Left lung (tissue), 4 donors: ENCODE measurements at regions not wholly inside any gene's neighbourhood (a gene's known extent, or its start where the extent isn't known, plus 50 kb on each side); places are given as distances from the start of the nearest gene placed in this dataset.
"Not testable (repeated sequence)": the region's sequence is repeated elsewhere in the genome, so short reads cannot be mapped to it uniquely, and the experiment has no call there.

Experiments used
- ATAC-seq: fragments of 200-7000 bp; cut with Tn5 transposase; one replicate; pipeline ENCODE4 v1.9.1; 2020; ENCODE audit warnings: moderate library complexity
- DNase-seq, 4 donors: peaks; one replicate each; pipeline ENCODE4 v3.0.0-alpha.2; 2013 to 2020
- H3K27ac ChIP-seq, 2 donors: fragments of 200-600 bp; sonication (generic) in 1 of 2; one replicate each; pipeline versions ENCODE4 v1.5.0 to v1.8.0; 2020 to 2021
- H3K27me3 ChIP-seq, 2 donors: fragments of 200-600 bp; sonication (generic) in 1 of 2; one replicate each; pipeline versions ENCODE4 v1.5.0 to v1.8.0; 2020 to 2021
- H3K36me3 ChIP-seq, 2 donors: fragments of 200-600 bp; sonication (generic) in 1 of 2; one replicate each; pipeline versions ENCODE4 v1.5.0 to v1.8.0; 2020 to 2021
- H3K4me1 ChIP-seq, 2 donors: fragments of 200-600 bp; one replicate each; pipeline ENCODE4 v1.8.0; 2021
- H3K4me3 ChIP-seq, 2 donors: fragments of 200-600 bp; sonication (generic) in 1 of 2; one replicate each; pipeline versions ENCODE4 v1.5.0 to v1.8.0; 2020 to 2021; ENCODE audit warnings: mild to moderate bottlenecking in 1 of 2
- H3K9me3 ChIP-seq, 2 donors: fragments of 200-600 bp; sonication (generic) in 1 of 2; one replicate each; pipeline versions ENCODE4 v1.5.0 to v1.8.0; 2020 to 2021
- CTCF ChIP-seq, 2 donors: fragments of 200-600 bp; sonication (generic) in 1 of 2; IDR thresholded peaks; one replicate each; pipeline versions ENCODE4 v1.5.0 to v1.8.0; 2021; ENCODE audit warnings: antibody characterized with exemption in 2 of 2
- intact Hi-C, 2 donors: fragments of 100-400 bp; cut with DNase I; formaldehyde crosslinking; loops; one replicate each; pipeline versions ENCODE4 v1.11.2 to v1.14.2; 2022
- donor health status: DM: no; HTN: yes; CAD: no.
- donor health status: DM: no; HTN: no; CAD: no.

- no peaks in the 10 kb centered on the region for H3K36me3 ChIP-seq
- intact Hi-C loops: no loop called here
- ATAC-seq (no peak), DNase-seq (no peak)
- no peak overlapping the region for H3K27ac ChIP-seq
- no peaks in the 10 kb centered on the region for H3K27me3 ChIP-seq
- TF ChIP-seq CTCF (IDR thresholded peaks at IDR 0.05): no peak
- peaks cover 0 to 3% of the 10 kb centered on the region in 2 donors for H3K9me3 ChIP-seq
- no peak overlapping the region for H3K4me3 ChIP-seq
- no peaks in the 10 kb centered on the region for H3K4me1 ChIP-seq
These were observed 89.3 kb upstream of the ST8SIA4 start for GRCh38 chr5:100992354-100992753.

- DNase-seq, H3K4me1 ChIP-seq, H3K4me3 ChIP-seq, H3K36me3 ChIP-seq, intact Hi-C loops, H3K27me3 ChIP-seq, H3K27ac ChIP-seq, ATAC-seq: not testable (repeated sequence)
- peaks cover 0 to 11% of the 10 kb centered on the region in 2 donors for H3K9me3 ChIP-seq
These were observed 80.5 kb upstream of the ST8SIA4 start for GRCh38 chr5:100983601-100984000.

GRCh38 chr5:100974082-100974481 is 71.0 kb upstream of the ST8SIA4 start:
- no peaks in the 10 kb centered on the region for H3K36me3 ChIP-seq
- TF ChIP-seq CTCF (IDR thresholded peaks at IDR 0.05): no peak

GRCh38 chr5:100970646-100971255 is 67.7 kb upstream of the ST8SIA4 start:
- ATAC-seq (no peak), DNase-seq (no peak)
- intact Hi-C loops: no loop called here
- H3K4me3 ChIP-seq: no peak overlapping the region
- H3K36me3 ChIP-seq: no peaks in the 10 kb centered on the region
- no peaks in the 10 kb centered on the region for H3K27me3 ChIP-seq
- no peaks in the 10 kb centered on the region for H3K4me1 ChIP-seq
- H3K9me3 ChIP-seq: no peaks in the 10 kb centered on the region
- no peak overlapping the region for H3K27ac ChIP-seq
- no peak for TF ChIP-seq CTCF (IDR thresholded peaks at IDR 0.05)

More at GRCh38 chr5:100974082-100974481, 71.0 kb upstream of the ST8SIA4 start:
- Histone ChIP-seq H3K4me1 (no peaks in the 10 kb centered on the region), H3K27me3 (no peaks in the 10 kb centered on the region), H3K4me3 (no peak overlapping the region), H3K9me3 (peaks cover 0 to 1% of the 10 kb centered on the region in 2 donors), H3K27ac (no peak overlapping the region)
- intact Hi-C loops: no loop called here
- DNase-seq (no peak), ATAC-seq (no peak)

GRCh38 chr5:100965291-100965690 is 62.2 kb upstream of the ST8SIA4 start:
- DNase-seq (no peak), ATAC-seq (no peak)
- Histone ChIP-seq H3K9me3 (no peaks in the 10 kb centered on the region), H3K4me3 (no peak overlapping the region), H3K36me3 (no peaks in the 10 kb centered on the region), H3K27me3 (no peaks in the 10 kb centered on the region), H3K4me1 (no peaks in the 10 kb centered on the region), H3K27ac (no peak overlapping the region)
- intact Hi-C loops: no loop called here
- no peak for TF ChIP-seq CTCF (IDR thresholded peaks at IDR 0.05)
